Hematopoietic multipotent progenitor cell treated with erythropoietin and hydrocortisone succinate and interleukin-3 and kit ligand, for 17 days (in vitro differentiated cells): ENCODE measurements at regions not wholly inside any gene's neighbourhood (a gene's known extent, or its start where the extent isn't known, plus 50 kb on each side); places are given as distances from the start of the nearest gene placed in this dataset.

Experiments used
- DNase-seq: peaks from one replicate; pipeline ENCODE4 v3.0.0-alpha.2; 2015; ENCODE audit warnings: low spot score

DNA sequence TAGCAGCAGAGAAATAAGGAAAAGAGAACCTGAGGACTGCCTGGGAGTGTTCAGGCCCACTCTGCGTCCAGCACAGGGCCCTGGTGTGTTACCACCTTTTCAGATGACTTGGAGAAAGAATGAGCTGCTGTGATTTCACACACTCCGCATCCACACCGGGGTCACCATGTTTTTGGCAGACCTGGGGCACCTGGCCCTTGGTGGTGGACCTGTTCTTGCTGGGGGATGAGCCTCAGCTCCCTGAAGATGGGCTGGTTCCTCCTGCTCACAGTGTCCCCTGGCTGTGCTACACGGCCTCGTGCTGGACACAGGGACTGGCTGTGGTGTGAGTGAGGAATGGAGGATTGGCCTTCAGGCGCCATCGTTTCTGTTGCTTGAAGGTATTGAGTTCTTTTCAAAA, 1381.4 kb downstream of the TBC1D22A start:
- DNase-seq, result no peak

- no peak for DNase-seq
These were observed 1379.9 kb downstream of the TBC1D22A start for GRCh38 chr22:48142388-48142787.

DNA sequence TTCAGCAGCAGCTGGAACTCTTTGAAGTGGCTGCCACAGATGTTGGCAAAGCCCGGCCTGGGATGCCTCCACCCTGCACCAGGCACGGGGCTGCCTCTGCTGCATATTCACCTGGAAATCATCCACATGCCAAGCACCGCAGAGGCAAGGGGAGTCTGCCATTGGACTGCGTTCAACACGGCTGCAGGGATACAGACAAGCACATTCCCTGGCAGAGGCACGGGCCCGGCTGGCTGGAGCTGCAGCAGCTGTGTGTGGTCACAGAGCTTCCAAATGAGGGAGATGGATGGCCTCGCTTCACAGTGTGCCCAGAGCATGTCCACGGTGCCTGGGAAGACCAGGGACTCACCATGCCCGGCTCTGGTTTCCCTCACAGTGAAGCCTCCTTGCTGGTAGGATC, 1378.9 kb downstream of the TBC1D22A start:
- DNase-seq, result no peak

GRCh38 chr22:48140261-48140813, 1377.9 kb downstream of the TBC1D22A start:
- DNase-seq, result no peak

DNA sequence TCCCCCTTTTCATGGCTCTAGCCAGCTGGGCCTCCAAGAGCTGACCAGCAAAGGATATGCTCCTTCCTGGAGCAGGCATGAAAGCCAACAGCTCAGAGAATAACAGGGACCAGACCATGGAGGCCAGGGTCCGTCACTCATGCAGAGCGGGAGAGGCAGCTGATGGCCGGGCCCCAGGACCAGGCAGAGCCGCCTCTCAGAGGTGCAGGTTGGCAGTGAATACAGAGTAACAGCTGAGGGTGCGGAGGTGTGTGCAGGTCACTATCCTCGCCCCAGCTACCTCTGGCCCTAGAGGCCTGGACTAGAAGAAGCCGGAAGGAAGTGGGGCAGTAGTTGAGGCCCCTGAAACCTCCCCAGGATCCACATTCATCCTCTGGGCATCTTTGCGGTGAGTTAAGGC, 1377.3 kb downstream of the TBC1D22A start:
- no peak for DNase-seq

DNA sequence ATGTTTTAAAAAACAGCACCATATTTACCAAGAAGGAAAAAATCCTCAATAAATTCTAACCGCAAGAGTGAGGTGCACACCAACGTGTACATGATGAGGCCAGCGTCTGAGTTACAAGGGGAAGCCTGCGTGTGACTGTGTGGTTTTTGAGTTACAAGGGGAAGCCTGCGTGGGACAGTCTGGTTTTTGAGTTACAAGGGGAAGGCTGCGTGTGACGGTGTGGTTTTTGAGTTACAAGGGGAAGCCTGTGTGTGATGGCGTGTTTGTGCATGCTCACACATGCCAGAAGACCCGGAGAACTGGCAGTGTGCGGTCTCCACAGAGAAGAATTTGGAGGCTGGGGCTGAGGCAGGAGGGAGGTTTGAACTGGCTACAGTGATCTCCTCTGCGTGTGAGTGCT, 1376.4 kb downstream of the TBC1D22A start:
- no peak for DNase-seq

DNA sequence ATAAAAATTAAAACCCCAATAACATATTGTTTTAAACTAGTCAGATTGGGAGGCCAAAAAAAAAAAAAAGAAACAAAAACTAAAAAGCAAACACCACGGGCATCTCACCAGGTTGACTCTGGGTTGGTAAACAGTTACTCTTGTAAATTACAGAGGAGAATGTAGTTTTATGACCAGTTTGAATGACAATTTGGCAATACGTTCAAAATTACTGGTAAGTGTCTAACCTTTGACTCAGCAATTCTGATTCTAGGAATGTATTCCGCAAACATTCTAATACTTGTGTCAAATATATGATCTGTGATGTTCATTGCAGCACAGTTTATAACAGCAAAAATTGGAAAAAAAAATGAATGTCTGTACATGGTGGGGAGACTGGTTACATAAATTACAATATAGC, 1376.0 kb downstream of the TBC1D22A start:
- DNase-seq, result no peak

GRCh38 chr22:48137640-48138039, 1375.2 kb downstream of the TBC1D22A start:
- no peak for DNase-seq

- no peak for DNase-seq
These were observed 1373.1 kb downstream of the TBC1D22A start for GRCh38 chr22:48135592-48135991.

- DNase-seq, result no peak
These were observed 1363.0 kb downstream of the TBC1D22A start for GRCh38 chr22:48125416-48125815.

DNA sequence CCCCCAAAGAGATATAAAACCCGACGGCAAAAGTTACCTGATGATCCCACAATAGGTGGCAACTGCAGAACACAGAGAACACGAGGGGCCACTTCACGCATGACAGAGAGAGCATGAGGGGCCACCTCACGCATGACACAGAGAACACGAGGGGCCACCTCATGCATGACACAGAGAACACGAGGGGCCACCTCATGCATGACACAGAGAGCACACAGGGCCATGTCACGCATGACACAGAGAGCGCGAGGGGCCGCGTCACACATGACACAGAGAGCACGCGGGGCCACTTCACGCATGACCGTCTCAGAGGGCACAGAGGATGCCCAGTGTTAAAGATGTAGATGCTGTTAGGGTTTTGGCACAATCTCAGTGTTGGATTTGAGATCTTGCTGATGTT, 1359.5 kb downstream of the TBC1D22A start:
- DNase-seq, result no peak

DNA sequence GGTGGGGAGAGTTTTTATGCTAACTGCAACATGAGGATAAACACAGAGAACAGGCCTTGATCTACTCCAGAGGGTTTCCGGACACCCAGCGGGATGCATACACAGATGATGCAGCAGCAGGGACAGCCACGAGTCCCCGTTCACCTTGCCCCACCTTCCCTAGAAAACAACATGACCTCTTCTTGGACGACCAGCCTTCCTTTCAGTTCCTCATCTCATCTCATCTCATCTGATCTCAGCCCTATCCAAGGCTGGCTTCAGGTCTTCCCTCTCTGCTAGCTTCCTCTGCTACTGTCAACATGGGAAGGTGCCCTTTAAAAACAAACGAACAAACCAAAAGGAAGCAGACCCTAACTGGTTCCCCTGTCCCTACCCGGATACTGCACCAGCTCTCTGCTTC, 1356.2 kb downstream of the TBC1D22A start:
- no peak for DNase-seq

GRCh38 chr22:48116871-48117270, 1354.4 kb downstream of the TBC1D22A start:
- DNase-seq, result no peak

- DNase-seq, result no peak
These were observed 1350.5 kb downstream of the TBC1D22A start for GRCh38 chr22:48112687-48113521.

- DNase-seq, result no peak
These were observed 1344.3 kb downstream of the TBC1D22A start for GRCh38 chr22:48106715-48107259.

GRCh38 chr22:48106215-48106614, 1343.8 kb downstream of the TBC1D22A start:
- DNase-seq, result no peak

DNA sequence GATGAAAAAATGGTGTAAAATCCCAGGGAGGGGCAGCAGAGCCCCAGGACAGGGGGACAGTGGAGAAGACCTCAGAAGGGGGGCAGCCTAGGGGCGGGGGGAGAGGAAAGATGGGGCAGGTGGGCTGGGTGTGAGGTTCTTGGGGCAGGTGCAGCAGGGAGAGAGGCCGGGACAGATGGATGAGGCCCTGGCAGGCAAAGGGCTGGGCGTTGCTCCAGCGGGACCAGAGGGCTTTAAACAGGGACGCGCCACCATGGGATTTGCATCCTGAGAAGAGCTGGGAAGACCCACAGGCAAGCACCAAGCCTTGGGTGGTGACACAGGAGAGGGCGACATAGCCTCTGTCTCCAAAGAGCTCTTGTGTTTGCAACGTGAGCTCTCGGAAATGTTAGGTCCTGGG, 1342.8 kb downstream of the TBC1D22A start:
- DNase-seq, result no peak

- DNase-seq, result no peak
These were observed 1342.3 kb downstream of the TBC1D22A start for GRCh38 chr22:48104766-48105165.

- no peak for DNase-seq
These were observed 1341.8 kb downstream of the TBC1D22A start for GRCh38 chr22:48104102-48104738.

DNA sequence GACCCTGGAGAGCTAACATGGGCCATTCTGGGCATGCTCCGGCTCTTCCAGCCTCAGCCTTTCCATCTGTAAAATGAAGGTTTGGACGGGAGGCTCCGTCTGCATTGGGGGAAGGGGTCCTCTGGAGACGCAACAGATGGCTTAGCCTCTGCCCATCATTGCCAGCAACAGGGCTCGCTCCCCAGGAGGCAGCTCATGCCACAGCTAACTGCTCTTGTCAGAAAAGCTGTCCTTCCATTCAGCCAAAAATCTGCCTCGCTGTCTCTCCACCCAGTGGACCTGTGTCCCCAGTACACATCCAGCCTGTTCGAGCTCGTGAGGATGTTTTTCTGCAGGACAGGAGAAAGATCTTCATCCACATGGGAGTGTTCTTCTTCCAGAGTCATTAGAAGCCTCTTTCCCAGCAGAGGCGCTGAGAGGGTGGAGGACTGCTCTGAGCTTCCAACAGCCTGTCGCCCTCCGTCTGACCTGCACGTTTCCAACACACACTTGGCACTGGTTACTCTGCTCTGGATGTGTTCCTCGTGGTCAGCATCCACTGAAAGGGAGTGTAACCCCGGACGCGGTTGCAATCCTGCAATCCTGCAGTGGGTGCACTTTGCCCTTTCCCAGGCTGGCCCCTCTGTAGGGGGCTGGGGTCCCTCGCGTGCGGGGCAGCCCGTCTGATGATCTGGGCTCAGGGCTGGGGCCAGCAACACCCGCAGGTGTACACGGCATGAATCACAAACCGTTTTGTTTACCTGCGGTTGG, 1340.9 kb downstream of the TBC1D22A start:
- DNase-seq, result no peak

DNA sequence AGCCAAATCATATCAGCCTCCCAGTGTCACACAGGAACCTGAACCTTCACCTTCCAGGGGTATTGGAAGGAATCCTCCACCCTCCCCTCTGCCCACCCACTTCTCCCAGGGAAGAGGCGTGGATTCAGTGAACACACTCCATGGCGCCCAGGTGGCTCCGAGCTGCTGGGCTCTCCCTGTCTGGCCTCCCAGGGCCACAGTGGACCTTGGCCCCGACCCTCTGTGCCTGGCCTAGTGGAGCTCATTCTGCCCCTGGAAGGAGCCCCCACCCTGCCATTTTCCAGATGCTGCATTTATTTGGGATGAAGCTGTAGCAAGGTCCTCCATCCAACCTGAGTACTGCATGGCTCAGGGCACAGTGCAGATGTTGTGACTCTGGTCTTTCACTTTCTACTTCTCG, 1340.1 kb downstream of the TBC1D22A start:
- no peak for DNase-seq

DNA sequence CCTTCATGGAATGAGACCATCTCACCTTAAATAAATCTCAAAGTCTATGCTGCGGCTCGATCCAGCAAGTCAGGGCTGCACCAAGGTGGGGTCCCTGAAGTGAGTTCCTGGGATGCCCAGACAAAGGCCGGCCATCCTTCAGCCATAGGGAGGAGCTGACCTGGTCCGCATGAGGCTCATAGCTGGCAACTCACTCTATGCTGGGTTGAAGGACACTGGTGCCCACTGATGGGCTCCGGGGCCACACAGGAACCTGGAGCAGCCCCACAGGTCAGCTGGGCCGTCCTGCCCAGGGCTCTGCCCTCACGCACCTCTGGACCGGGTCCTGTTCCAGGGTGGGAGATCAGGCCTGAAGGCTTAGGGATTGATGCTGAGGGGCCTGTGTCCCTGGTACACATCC, 1339.3 kb downstream of the TBC1D22A start:
- DNase-seq, result no peak
